A549 (cell line): ENCODE measurements at regions not wholly inside any gene's neighbourhood (a gene's known extent, or its start where the extent isn't known, plus 50 kb on each side); places are given as distances from the start of the nearest gene placed in this dataset.

Experiments used
- BHLHE40 ChIP-seq: IDR thresholded peaks from 2 replicates; pipeline ENCODE4 v1.6.1; 2012; ENCODE audit warnings: low read depth, low read length, inconsistent platforms
- CHD2 ChIP-seq: fragments of 150-350 bp; IDR thresholded peaks from 2 replicates; pipeline ENCODE4 v1.6.1; 2014; ENCODE audit warnings: low read length; ENCODE audit not compliant: partially characterized antibody
- CTCF ChIP-seq: fragments of >200 bp; sonication (Bioruptor Twin); formaldehyde crosslinking; IDR thresholded peaks from 3 replicates; pipeline ENCODE4 v1.5.1; 2016
- HDAC2 ChIP-seq: fragments of 200-600 bp; sonication (generic); IDR thresholded peaks from 2 replicates; pipeline ENCODE4 v1.6.1; 2016
- KDM1A ChIP-seq: fragments of 200-600 bp; sonication (generic); IDR thresholded peaks from 2 replicates; pipeline ENCODE4 v1.6.1; 2016; ENCODE audit warnings: low read depth, mild to moderate bottlenecking
- MAFK ChIP-seq: fragments of 450-650 bp; IDR thresholded peaks from 2 replicates; pipeline ENCODE4 v1.6.1; 2014; ENCODE audit not compliant: partially characterized antibody
- NFE2L2 ChIP-seq: fragments of 150-350 bp; conservative IDR thresholded peaks from 2 replicates; pipeline ENCODE4 v1.6.1; 2014; ENCODE audit warnings: low read length
- NR3C1 ChIP-seq: fragments of >200 bp; sonication (Bioruptor Twin); formaldehyde crosslinking; IDR thresholded peaks from 3 replicates; pipeline ENCODE4 v1.6.1; 2017
- POLR2A ChIP-seq: IDR thresholded peaks from 2 replicates; pipeline ENCODE4 v1.6.1; 2012; ENCODE audit warnings: mild to moderate bottlenecking, low read length
- RAD21 ChIP-seq, 2 experiments: fragments of >200 bp in 1 of 2; sonication (Bioruptor Twin) in 1 of 2; formaldehyde crosslinking in 1 of 2; IDR thresholded peaks in 1 of 2; conservative IDR thresholded peaks in 1 of 2; 2 replicates in 1 of 2; 3 replicates in 1 of 2; pipeline ENCODE4 v1.6.1; 2012 to 2018; ENCODE audit warnings: inconsistent platforms in 1 of 2

- no peak for TF ChIP-seq POLR2A
- TF ChIP-seq KDM1A = no peak
- TF ChIP-seq NFE2L2 = no peak
- TF ChIP-seq MAFK = no peak
- no peak for TF ChIP-seq RAD21 (conservative IDR thresholded peaks at IDR 0.05 in 1 of 2, IDR thresholded peaks at IDR 0.05 in 1 of 2)
- TF ChIP-seq NR3C1 = no peak
- no peak for TF ChIP-seq CHD2
- no peak for TF ChIP-seq CTCF
- TF ChIP-seq HDAC2 = no peak
- no peak for TF ChIP-seq BHLHE40
Observed at GRCh38 chr5:60102961-60103693, 209.6 kb upstream of the PDE4D start.
